ENCODE measurements at regions not wholly inside any gene's neighbourhood (a gene's known extent, or its start where the extent isn't known, plus 50 kb on each side); places are given as distances from the start of the nearest gene placed in this dataset.

DNA sequence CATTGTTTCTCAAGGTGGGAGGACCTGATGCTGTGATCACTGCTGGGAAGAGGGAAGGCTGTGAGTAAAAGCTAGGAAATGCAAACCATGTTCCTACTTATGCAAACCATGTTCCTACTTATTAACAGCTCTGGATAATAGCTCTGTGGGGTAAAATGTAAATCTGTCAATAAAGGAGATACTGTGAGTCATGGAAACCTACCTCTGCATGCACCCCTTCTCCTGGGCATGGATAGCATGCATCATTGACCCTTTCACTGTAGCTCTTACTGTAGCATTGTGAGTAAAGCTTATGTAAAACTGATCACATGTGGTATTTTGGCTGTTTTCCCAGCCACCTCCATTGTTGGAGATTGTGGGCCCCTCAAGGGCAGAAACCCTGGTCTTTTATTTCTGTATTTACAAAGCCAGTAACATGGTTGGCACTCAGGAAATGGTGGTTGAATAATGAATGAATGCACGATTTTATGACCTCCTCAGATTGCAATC is 253.7 kb downstream of the GRIN2B start:
- H3K4me3 ChIP-seq, result no peak overlapping the region
- 19% methylated on average over 1 of the region's 1 CpG for WGBS (ENCODE audit: low lambda C conversion rate, missing lambda C conversion rate)
- DNase-seq (ENCODE audit: low spot score), result no peak
- no peak overlapping the region for H3K27ac ChIP-seq
- H3K4me1 ChIP-seq (ENCODE audit: insufficient read depth), result no peaks in the 10 kb centered on the region
- H3K36me3 ChIP-seq (replicated peaks; ENCODE audit: insufficient read depth, low read depth), result no peaks in the 10 kb centered on the region
- no peaks in the 10 kb centered on the region for H3K9me2 ChIP-seq (replicated peaks; ENCODE audit: insufficient read depth)
- no peaks in the 10 kb centered on the region for H3K79me2 ChIP-seq
- TF ChIP-seq, protein P1, sequence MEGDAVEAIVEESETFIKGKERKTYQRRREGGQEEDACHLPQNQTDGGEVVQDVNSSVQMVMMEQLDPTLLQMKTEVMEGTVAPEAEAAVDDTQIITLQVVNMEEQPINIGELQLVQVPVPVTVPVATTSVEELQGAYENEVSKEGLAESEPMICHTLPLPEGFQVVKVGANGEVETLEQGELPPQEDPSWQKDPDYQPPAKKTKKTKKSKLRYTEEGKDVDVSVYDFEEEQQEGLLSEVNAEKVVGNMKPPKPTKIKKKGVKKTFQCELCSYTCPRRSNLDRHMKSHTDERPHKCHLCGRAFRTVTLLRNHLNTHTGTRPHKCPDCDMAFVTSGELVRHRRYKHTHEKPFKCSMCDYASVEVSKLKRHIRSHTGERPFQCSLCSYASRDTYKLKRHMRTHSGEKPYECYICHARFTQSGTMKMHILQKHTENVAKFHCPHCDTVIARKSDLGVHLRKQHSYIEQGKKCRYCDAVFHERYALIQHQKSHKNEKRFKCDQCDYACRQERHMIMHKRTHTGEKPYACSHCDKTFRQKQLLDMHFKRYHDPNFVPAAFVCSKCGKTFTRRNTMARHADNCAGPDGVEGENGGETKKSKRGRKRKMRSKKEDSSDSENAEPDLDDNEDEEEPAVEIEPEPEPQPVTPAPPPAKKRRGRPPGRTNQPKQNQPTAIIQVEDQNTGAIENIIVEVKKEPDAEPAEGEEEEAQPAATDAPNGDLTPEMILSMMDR (IDR thresholded peaks at IDR 0.05; ENCODE audit: poor library complexity), result no peak
- TF ChIP-seq EZH2 (IDR thresholded peaks at IDR 0.05; ENCODE audit: borderline replicate concordance) (no peak), EZH2phosphoT487 (IDR thresholded peaks at IDR 0.05; ENCODE audit: low read depth, severe bottlenecking, unreplicated experiment) (no peak)
- no peaks in the 10 kb centered on the region for H4K20me1 ChIP-seq (ENCODE audit: insufficient read depth, poor library complexity, severe bottlenecking)
- no peak overlapping the region for H3K4me2 ChIP-seq
- H2AFZ ChIP-seq, result no peak overlapping the region
- no peaks in the 10 kb centered on the region for H3K9me3 ChIP-seq (ENCODE audit: low read depth)
- H3K27me3 ChIP-seq, result peaks cover 17% of the 10 kb centered on the region

DNA sequence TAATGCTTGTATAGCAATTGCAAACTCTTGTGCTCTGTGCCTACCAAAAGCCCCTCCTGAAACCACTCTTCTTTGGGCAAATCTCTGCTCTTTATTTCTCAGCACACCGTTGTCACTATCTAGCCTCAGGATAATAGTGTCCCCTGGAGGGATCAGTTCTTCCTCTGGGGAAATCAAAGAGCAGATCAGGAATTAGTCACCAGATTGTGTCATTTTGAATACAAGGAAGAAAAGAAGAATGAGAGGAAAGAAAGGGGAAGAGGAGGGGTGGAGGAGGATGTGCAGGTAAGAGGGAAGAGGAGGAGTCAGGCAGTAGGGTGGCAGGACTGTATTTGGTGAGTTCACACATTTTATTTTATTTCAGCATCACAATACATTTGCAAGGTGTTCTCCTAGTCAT is 256.4 kb downstream of the GRIN2B start:
- Histone ChIP-seq H3K9me2 (replicated peaks; ENCODE audit: insufficient read depth) (no peaks in the 10 kb centered on the region), H2AFZ (no peak overlapping the region), H3K27me3 (peaks cover 31% of the 10 kb centered on the region), H3K79me2 (no peaks in the 10 kb centered on the region), H3K4me1 (ENCODE audit: insufficient read depth) (no peaks in the 10 kb centered on the region), H3K9me3 (ENCODE audit: low read depth) (no peaks in the 10 kb centered on the region), H3K36me3 (replicated peaks; ENCODE audit: insufficient read depth, low read depth) (no peaks in the 10 kb centered on the region), H3K4me2 (no peak overlapping the region), H3K27ac (no peak overlapping the region), H4K20me1 (ENCODE audit: insufficient read depth, poor library complexity, severe bottlenecking) (no peaks in the 10 kb centered on the region), H3K4me3 (no peak overlapping the region)
- 33% methylated on average over 1 of the region's 1 CpG for WGBS (ENCODE audit: low lambda C conversion rate, missing lambda C conversion rate)
- no peak for DNase-seq (ENCODE audit: low spot score)
- no peak for TF ChIP-seq EZH2 (IDR thresholded peaks at IDR 0.05; ENCODE audit: borderline replicate concordance)
- TF ChIP-seq EZH2phosphoT487 (IDR thresholded peaks at IDR 0.05; ENCODE audit: low read depth, severe bottlenecking, unreplicated experiment), result no peak
- TF ChIP-seq, protein P1 (IDR thresholded peaks at IDR 0.05; ENCODE audit: poor library complexity), result no peak

DNA sequence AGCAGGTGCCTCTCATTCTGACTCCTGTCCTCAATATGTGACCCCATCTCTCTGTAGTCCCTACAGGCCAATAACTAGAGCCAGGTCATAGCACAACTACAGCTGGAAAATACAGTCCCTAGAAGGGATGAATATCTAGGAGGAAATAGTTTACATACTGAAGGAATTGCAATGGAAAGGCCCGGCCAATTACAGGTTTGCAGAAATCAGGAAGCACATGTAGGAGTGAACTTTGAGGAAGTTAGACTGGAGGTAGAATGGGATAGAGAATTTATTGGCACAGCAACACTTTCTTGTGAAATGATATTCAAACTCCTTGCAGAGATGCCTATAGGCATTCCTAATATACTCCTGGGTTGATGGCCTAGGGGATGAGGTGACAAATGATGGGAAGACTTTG is 257.3 kb downstream of the GRIN2B start:
- Histone ChIP-seq H3K27me3 (peaks cover 31% of the 10 kb centered on the region), H3K9me2 (replicated peaks; ENCODE audit: insufficient read depth) (no peaks in the 10 kb centered on the region), H2AFZ (no peak overlapping the region), H4K20me1 (ENCODE audit: insufficient read depth, poor library complexity, severe bottlenecking) (no peaks in the 10 kb centered on the region), H3K4me3 (no peak overlapping the region), H3K9me3 (ENCODE audit: low read depth) (no peaks in the 10 kb centered on the region), H3K36me3 (replicated peaks; ENCODE audit: insufficient read depth, low read depth) (no peaks in the 10 kb centered on the region), H3K4me2 (no peak overlapping the region), H3K27ac (no peak overlapping the region), H3K79me2 (no peaks in the 10 kb centered on the region), H3K4me1 (ENCODE audit: insufficient read depth) (no peaks in the 10 kb centered on the region)
- 100% methylated on average over 1 of the region's 1 CpG for WGBS (ENCODE audit: low lambda C conversion rate, missing lambda C conversion rate)
- TF ChIP-seq EZH2 (IDR thresholded peaks at IDR 0.05; ENCODE audit: borderline replicate concordance) (no peak), EZH2phosphoT487 (IDR thresholded peaks at IDR 0.05; ENCODE audit: low read depth, severe bottlenecking, unreplicated experiment) (no peak)
- TF ChIP-seq, protein P1 (IDR thresholded peaks at IDR 0.05; ENCODE audit: poor library complexity), result no peak
- DNase-seq (ENCODE audit: low spot score), result no peak

DNA sequence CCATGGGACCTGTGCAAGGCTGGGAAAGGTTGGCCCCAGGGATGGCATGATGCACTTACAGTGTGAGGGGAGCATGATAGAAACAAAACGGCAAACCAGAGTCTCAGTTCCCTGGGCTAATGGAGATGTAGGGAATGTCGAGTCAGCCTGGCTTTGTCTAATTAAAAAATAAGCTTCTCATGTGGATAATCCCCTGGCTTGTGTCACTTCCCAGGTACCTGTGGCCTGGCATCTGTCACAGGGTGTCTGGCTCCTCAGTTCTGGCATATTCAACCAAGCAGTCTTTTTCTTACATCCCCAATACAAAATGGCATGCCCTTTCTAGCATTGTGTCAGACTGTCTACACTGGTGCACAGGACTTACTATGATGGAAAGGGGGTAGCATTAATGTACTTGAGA is 261.4 kb downstream of the GRIN2B start:
- DNase-seq (ENCODE audit: low spot score), result no peak
- Histone ChIP-seq H3K9me2 (replicated peaks; ENCODE audit: insufficient read depth) (no peaks in the 10 kb centered on the region), H3K27me3 (peaks cover 22% of the 10 kb centered on the region), H3K4me3 (no peak overlapping the region), H3K27ac (no peak overlapping the region), H4K20me1 (ENCODE audit: insufficient read depth, poor library complexity, severe bottlenecking) (no peaks in the 10 kb centered on the region), H3K9me3 (ENCODE audit: low read depth) (no peaks in the 10 kb centered on the region), H3K79me2 (no peaks in the 10 kb centered on the region), H3K4me1 (ENCODE audit: insufficient read depth) (no peaks in the 10 kb centered on the region), H2AFZ (no peak overlapping the region), H3K4me2 (no peak overlapping the region), H3K36me3 (replicated peaks; ENCODE audit: insufficient read depth, low read depth) (no peaks in the 10 kb centered on the region)
- TF ChIP-seq, protein P1 (IDR thresholded peaks at IDR 0.05; ENCODE audit: poor library complexity), result no peak
- TF ChIP-seq EZH2phosphoT487 (IDR thresholded peaks at IDR 0.05; ENCODE audit: low read depth, severe bottlenecking, unreplicated experiment) (no peak), EZH2 (IDR thresholded peaks at IDR 0.05; ENCODE audit: borderline replicate concordance) (no peak)
- WGBS (ENCODE audit: low lambda C conversion rate, missing lambda C conversion rate), result 60% methylated on average over 2 of the region's 2 CpGs
